ENCODE measurements at regions not wholly inside any gene's neighbourhood (a gene's known extent, or its start where the extent isn't known, plus 50 kb on each side); places are given as distances from the start of the nearest gene placed in this dataset.

DNA sequence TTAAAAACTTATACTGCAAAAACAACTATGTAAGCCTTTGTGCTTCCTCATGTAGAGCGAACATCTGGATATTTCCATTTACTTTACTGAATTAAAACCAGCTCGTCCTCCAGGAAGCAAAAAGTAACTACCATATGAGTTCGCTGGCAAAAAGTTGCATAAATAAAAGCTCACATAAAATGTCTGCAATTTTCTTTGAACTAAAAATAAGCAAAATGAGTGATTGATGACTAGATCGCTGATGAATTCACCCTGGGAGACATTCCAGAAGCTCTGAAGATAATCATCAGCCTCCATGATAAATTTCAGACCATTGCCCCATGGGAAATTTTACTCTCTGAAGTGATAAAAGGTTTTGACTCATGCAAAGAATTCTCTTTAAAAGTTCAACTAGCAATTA is 67.3 kb upstream of the SACS start:
- WGBS = 74% methylated on average over 4 of the region's 4 CpGs
- TF ChIP-seq, protein P1, sequence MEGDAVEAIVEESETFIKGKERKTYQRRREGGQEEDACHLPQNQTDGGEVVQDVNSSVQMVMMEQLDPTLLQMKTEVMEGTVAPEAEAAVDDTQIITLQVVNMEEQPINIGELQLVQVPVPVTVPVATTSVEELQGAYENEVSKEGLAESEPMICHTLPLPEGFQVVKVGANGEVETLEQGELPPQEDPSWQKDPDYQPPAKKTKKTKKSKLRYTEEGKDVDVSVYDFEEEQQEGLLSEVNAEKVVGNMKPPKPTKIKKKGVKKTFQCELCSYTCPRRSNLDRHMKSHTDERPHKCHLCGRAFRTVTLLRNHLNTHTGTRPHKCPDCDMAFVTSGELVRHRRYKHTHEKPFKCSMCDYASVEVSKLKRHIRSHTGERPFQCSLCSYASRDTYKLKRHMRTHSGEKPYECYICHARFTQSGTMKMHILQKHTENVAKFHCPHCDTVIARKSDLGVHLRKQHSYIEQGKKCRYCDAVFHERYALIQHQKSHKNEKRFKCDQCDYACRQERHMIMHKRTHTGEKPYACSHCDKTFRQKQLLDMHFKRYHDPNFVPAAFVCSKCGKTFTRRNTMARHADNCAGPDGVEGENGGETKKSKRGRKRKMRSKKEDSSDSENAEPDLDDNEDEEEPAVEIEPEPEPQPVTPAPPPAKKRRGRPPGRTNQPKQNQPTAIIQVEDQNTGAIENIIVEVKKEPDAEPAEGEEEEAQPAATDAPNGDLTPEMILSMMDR (IDR thresholded peaks at IDR 0.05; ENCODE audit: low read depth, low read length, missing input control) = no peak
- TF ChIP-seq ZBTB33 (IDR thresholded peaks at IDR 0.05) (no peak), HNF4G (IDR thresholded peaks at IDR 0.05) (no peak), TAF1 (conservative IDR thresholded peaks at IDR 0.05) (no peak), RAD21 (IDR thresholded peaks at IDR 0.05) (no peak), MAX (IDR thresholded peaks at IDR 0.05) (no peak), YY1 (IDR thresholded peaks at IDR 0.05) (no peak), SP1 (IDR thresholded peaks at IDR 0.05) (no peak), NR2F2 (IDR thresholded peaks at IDR 0.05) (no peak), FOXA2 (IDR thresholded peaks at IDR 0.05) (no peak), FOXA1 (IDR thresholded peaks at IDR 0.05) (no peak), JUND (IDR thresholded peaks at IDR 0.05) (no peak), EGR1 (IDR thresholded peaks at IDR 0.05; ENCODE audit: low read depth in 2 of 2) (no peak), GABPA (IDR thresholded peaks at IDR 0.05 in 1 of 2, conservative IDR thresholded peaks at IDR 0.05 in 1 of 2) (no peak)
- TF ChIP-seq, protein P2, sequence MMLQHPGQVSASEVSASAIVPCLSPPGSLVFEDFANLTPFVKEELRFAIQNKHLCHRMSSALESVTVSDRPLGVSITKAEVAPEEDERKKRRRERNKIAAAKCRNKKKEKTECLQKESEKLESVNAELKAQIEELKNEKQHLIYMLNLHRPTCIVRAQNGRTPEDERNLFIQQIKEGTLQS (IDR thresholded peaks at IDR 0.05) = no peak
- Histone ChIP-seq H3K36me3 (ENCODE audit: control insufficient read depth in 4 of 4, insufficient read depth in 3 of 4, low read depth in 1 of 4, low read length in 3 of 4) (no peaks in the 10 kb centered on the region), H3K27ac (ENCODE audit: low read depth in 1 of 2, low read length in 2 of 2) (no peak overlapping the region), H3K4me3 (ENCODE audit: low read depth in 1 of 3, low read length in 3 of 3) (no peak overlapping the region), H3K4me1 (ENCODE audit: control insufficient read depth in 4 of 4, insufficient read depth in 4 of 4, low read length in 3 of 4) (no peaks in the 10 kb centered on the region), H3K9ac (ENCODE audit: low read depth in 1 of 2, low read length in 2 of 2) (no peak overlapping the region), H3K9me3 (ENCODE audit: control insufficient read depth in 4 of 4, low read length in 3 of 4) (no peaks in the 10 kb centered on the region), H3K27me3 (ENCODE audit: control insufficient read depth in 4 of 4, insufficient read depth in 4 of 4, low read length in 3 of 4) (no peaks in the 10 kb centered on the region)
- DNase-seq (ENCODE audit: low spot score) = no peak

- Histone ChIP-seq H3K9ac (ENCODE audit: low read depth in 1 of 2, low read length in 2 of 2) (no peak overlapping the region), H3K27me3 (ENCODE audit: control insufficient read depth in 4 of 4, insufficient read depth in 4 of 4, low read length in 3 of 4) (no peaks in the 10 kb centered on the region), H3K27ac (ENCODE audit: low read depth in 1 of 2, low read length in 2 of 2) (no peak overlapping the region), H3K9me3 (ENCODE audit: control insufficient read depth in 4 of 4, low read length in 3 of 4) (no peaks in the 10 kb centered on the region), H3K36me3 (ENCODE audit: control insufficient read depth in 4 of 4, insufficient read depth in 3 of 4, low read depth in 1 of 4, low read length in 3 of 4) (no peaks in the 10 kb centered on the region), H3K4me1 (ENCODE audit: control insufficient read depth in 4 of 4, insufficient read depth in 4 of 4, low read length in 3 of 4) (no peaks in the 10 kb centered on the region), H3K4me3 (ENCODE audit: low read depth in 1 of 3, low read length in 3 of 3) (no peak overlapping the region)
- no peak for DNase-seq (ENCODE audit: low spot score)
- WGBS = 86% methylated on average over 5 of the region's 5 CpGs
- TF ChIP-seq YY1 (IDR thresholded peaks at IDR 0.05) (no peak), REST (IDR thresholded peaks at IDR 0.05) (no peak), HNF4A (conservative IDR thresholded peaks at IDR 0.05) (no peak), ZBTB33 (IDR thresholded peaks at IDR 0.05) (no peak), HNF4G (IDR thresholded peaks at IDR 0.05) (no peak), FOXA1 (IDR thresholded peaks at IDR 0.05) (no peak), SP1 (IDR thresholded peaks at IDR 0.05) (no peak)
- TF ChIP-seq, protein P1 (IDR thresholded peaks at IDR 0.05; ENCODE audit: low read depth, low read length, missing input control) = no peak
These were observed 66.0 kb upstream of the TNFRSF19 start for GRCh38 chr13:23504180-23504579.
